ENCODE measurements at regions not wholly inside any gene's neighbourhood (a gene's known extent, or its start where the extent isn't known, plus 50 kb on each side); places are given as distances from the start of the nearest gene placed in this dataset.

- no peak for DNase-seq (ENCODE audit: low read depth in 2 of 2)
Observed at GRCh38 chr9:84393266-84393950, 52.9 kb upstream of the SLC28A3 start.

DNA sequence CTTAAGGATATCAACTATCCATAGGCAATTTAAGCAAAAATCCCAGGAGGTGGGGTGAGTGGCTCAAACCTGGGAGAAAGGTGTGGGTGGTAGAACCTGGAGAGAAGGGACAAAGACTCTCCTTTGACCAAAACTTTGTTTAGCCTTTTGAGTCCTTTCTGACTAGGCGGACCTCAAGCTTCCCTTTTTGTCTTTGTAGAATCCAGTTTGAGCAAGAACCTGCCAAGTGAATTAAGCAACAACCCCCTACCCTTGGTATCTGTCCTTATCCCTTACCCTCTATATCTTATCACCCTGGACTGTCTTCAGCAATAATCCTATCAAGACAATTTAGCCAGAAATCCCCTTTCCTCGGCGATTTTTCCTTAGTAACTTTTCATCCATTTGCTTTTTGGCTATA is 53.5 kb upstream of the SLC28A3 start:
- DNase-seq (ENCODE audit: low read depth in 2 of 2): no peak

GRCh38 chr9:84397151-84397728 is 56.7 kb upstream of the SLC28A3 start:
- peak; percentile 15 to 30 for DNase-seq (ENCODE audit: low read depth in 2 of 2)

DNA sequence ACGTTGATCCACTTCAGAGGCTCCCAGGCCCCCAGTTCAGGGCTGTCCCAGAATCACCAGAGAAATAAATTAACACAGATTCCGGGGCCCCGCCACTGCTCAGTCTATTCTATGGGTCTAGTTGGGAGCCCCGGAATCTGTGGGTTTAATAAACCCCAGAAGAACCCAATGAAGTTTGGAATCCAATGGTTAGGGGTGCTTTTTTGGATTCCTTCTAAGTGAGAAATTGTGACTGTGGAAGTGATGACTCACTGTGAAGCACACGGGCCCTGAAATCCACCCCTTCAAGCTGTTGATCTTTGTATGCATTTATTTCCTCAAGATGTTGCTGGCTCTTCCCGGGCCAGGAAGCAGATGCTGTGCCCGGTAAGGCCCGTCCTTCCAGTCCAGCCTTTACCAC is 57.3 kb upstream of the SLC28A3 start:
- DNase-seq (ENCODE audit: low read depth in 2 of 2): no peak

DNA sequence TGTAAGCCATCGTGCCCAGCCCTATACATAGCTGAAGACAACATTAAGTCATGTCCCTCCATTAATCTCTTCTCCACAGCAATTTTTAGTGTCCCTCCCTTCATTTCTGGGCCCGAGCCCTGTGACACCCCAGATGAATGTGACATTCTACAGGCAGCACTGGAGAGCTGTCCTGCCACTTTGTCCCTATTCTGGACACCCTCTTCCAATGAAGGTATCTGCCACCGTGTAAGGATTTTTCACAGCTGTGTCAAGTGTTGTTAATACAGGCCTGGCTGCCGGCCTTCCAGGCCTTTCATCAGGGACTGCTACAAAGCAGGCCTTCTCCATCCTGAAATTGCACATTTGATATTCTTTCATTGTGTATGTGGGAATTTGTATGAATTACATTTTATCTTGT is 62.0 kb upstream of the SLC28A3 start:
- DNase-seq (ENCODE audit: low read depth in 2 of 2): no peak

GRCh38 chr9:84403288-84403687 is 62.7 kb upstream of the SLC28A3 start:
- no peak for DNase-seq (ENCODE audit: low read depth in 2 of 2)

DNA sequence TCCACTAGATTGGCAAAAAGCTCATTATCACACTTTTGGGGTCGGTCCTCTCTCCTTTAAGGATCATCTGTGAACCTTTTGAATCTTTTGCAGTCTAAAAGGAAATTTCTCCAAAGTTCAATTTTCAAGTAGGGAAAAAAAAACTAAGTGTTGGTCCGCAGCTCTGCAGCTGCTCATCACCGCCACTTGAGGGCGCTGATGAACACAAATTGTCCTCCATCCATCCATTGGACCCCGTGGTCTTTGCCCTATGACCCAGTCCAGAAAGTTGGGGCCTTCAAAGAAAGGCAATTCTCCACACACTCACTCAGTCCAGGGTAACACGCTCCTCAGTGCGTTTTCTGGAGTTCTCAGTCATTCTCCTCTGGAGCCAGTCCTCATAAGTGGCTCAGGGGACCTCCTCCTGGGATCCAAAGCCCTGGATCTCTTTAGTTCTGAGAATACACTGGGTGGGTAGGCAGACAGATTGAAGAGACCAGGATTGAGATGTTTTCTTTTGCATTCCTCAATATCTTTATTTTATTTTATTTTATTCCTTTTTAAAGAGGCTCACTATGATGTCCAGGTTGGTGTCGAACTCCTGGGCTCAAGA is 63.6 kb upstream of the SLC28A3 start:
- no peak for DNase-seq (ENCODE audit: low read depth in 2 of 2)

DNA sequence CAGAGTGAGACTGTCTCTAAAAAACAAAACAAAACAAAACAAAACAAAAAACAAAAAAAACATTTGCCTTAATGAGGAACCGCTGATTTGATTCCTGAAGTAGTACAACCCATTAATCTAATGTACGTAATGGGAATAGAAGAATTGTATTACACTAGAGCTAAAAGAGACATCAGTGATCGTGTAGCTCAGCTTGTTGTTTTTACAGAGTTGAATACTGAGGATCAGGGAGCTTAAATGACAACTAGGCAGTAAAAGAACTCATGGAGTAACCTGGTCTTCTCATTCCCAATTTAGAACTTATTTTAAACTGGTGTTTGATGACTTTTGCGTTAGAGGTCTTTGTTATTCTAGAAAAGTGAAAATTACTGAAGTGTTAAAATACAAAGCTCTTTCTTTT is 65.1 kb upstream of the SLC28A3 start:
- no peak for DNase-seq (ENCODE audit: low read depth in 2 of 2)

DNA sequence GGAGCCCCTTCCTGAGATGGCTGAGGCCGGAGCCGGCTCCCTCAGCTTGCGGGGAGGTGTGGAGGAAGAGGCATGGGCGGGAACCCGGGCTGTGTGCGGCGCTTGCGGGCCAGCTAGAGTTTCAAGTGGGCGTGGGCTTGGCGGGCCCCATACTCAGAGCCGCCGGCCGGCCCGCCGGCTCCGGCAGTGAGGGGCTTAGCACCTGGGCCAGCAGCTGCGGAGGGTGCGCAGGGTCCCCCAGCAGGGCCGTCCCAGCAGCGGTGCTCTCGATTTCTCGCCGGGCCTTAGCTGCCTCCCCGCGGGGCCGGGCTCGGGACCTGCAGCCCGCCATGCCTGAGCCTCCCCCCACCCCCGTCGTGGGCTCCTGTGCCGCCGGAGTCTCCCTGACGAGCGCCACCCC is 67.9 kb upstream of the SLC28A3 start:
- DNase-seq (ENCODE audit: low read depth in 2 of 2): no peak

DNA sequence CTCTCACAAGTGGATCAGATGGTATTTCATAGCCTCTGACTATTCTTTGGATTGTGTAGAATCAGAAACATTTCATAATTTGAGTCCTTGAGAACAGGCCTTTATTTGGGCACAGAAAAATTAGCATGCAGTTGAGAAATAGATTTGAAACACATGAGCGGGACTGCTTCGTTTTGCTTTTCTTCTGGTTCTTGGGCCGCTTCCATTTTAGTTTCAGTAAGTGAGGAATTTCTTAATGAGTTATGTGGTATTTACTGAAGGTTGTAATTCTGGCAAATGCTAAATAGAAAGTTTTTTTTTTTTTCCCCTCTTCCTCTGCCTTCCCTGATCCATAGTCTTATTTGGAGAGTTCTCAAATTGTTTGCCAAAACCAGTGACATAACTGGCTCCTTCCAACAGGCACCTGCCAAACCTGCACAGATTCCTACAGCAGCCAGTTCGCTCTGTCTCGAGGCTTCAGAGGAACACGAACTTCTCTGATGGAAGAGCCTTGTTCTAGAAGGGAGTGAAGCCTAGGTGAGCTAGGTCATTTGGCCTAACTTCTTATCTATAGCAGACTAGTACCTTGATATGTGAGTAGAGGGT is 71.2 kb upstream of the SLC28A3 start:
- DNase-seq (ENCODE audit: low read depth in 2 of 2): no peak

- DNase-seq (ENCODE audit: low read depth in 2 of 2): no peak
Observed at GRCh38 chr9:84412654-84413053, 72.1 kb upstream of the SLC28A3 start.

- DNase-seq (ENCODE audit: low read depth in 2 of 2): no peak
Observed at GRCh38 chr9:84413301-84413700, 72.7 kb upstream of the SLC28A3 start.

DNA sequence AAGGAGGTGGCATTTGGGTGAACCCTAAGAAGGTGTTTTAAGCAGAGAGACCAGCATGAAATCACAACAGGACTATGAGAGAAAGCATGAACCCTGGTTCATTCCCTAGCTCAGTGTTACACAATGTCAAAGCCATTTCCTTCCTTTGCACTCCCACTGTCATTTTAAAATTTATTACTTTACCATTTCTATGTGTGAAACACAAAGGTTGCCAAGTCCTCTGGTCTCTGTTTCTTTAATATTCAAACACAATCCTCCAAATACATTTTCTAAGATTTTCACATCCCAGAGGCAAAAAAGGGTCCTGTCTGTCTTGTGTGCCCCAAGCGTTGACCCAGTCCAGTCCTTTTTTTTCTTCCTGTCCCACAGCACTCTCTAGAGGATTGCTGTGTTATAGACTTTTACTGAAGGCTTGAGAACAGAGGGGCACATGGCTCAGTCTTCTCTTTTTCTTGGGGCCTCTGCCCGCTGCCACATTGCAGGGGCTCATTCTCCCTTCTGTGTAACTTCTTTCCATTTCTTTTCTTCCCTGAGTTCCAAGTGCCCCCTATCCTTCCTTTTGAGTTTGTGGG is 78.6 kb upstream of the SLC28A3 start:
- DNase-seq (ENCODE audit: low read depth in 2 of 2): no peak

DNA sequence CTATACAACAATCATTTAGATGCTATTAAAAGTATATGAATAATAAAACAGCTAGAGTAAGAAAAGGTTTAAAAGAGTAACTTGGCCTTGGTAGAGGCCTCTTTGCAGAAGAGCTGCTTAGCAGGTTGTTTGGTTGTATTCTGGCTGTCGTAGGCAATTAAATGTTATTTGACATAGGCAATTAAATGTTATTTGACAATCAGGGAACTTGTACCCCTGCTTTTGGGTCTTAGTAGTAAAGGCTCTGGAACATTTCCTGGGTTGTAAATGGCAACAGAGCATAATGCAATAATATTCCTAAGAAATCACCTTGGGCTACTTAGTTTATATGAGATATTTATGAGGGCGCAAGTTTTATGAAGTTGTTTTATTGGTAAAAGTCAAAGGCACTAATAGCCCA is 84.4 kb upstream of the SLC28A3 start:
- no peak for DNase-seq (ENCODE audit: low read depth in 2 of 2)

- no peak for DNase-seq (ENCODE audit: low read depth in 2 of 2)
Observed at GRCh38 chr9:84432746-84433145, 92.2 kb upstream of the SLC28A3 start.

- DNase-seq (ENCODE audit: low read depth in 2 of 2): no peak
Observed at GRCh38 chr9:84435902-84436301, 95.3 kb upstream of the SLC28A3 start.

DNA sequence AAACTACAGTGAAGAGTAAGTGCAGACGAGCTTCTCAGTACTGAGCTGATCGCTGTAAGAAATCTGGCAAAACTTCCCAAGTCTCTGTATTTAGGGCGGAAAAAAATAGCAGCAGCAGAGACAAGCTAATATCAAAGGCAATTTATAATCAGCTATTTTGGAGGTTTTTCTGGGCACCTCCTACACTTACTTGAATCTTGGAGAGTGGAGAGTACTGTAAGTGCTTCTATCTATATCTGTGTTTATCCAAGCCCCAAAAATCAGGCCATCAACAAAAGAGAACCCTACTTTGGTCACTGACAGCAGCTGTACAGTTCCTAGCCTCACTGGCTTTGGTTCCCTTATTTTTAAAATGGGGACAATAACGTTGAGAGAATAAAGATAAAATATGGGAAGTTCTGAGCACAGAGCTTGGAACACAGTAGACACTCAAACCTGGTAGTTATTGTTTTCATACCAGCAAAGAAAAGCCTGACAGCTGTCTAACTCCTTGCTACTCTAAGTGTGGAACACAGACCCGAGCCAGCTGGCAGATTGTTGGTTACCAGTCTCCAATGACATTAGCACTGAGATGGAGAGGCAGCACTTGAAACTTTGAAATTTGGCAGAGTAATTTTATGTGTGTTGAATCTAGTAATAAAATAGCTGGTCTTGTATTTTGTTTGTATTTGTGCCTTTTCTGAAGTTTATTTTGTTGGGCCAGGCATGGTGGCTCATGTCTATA is 96.0 kb upstream of the SLC28A3 start:
- no peak for DNase-seq (ENCODE audit: low read depth in 2 of 2)

- DNase-seq (ENCODE audit: low read depth in 2 of 2): no peak
Observed at GRCh38 chr9:84438391-84438790, 97.8 kb upstream of the SLC28A3 start.

- DNase-seq (ENCODE audit: low read depth in 2 of 2): no peak
Observed at GRCh38 chr9:84439250-84439649, 98.7 kb upstream of the SLC28A3 start.

DNA sequence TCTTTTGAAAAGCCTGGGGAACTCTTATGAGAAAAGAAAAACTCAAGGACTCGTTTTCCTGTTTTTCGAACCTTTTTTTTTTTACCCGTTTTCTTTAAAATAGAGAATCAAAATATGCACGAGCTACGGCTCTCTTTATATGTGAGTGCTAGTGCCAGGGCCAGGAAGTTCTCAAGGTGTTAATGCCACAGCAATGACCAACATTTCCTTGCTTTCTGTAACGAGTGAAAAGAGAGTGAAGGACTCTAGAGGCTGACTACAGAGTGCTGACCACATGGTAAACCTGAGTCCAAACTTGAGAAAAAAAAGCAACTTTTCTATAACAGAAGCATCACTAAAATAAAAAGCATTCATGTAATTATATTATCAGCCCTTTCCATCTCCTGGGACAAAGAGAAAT is 102.2 kb upstream of the SLC28A3 start:
- no peak for DNase-seq (ENCODE audit: low read depth in 2 of 2)

DNA sequence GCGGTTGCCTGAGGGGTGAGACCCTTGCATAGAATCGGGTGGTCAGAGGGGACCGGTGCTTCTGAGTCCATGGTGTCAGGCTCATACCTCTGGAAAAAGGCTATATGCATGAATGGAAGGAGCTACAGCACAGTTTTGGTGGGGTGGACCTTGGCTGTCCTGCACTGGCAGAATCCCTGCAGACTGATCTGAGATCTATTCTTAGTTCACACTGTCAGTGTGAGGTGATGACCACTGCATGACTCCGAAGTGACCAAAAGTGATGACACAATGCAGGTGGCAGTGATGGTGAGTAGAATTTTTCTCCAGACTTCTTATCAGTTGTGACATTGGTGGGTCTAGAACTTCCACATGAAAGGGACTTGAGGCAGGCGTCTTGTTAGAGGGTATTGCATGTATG is 105.2 kb upstream of the SLC28A3 start:
- DNase-seq (ENCODE audit: low read depth in 2 of 2): no peak

- no peak for DNase-seq (ENCODE audit: low read depth in 2 of 2)
Observed at GRCh38 chr9:84447305-84447704, 106.7 kb upstream of the SLC28A3 start.

Data from activated CD8-positive, alpha-beta memory T cell treated with anti-CD3 and anti-CD28 coated beads for 4 hours (primary cell).